Mesendoderm (in vitro differentiated cells): ENCODE measurements at regions not wholly inside any gene's neighbourhood (a gene's known extent, or its start where the extent isn't known, plus 50 kb on each side); places are given as distances from the start of the nearest gene placed in this dataset. TPM values are rescaled to one million over a fixed set of nuclear protein-coding genes. Genes with fewer than 3 reads are reported as not detected.

ENCODE experiments used
- DNase-seq: peaks from one replicate; pipeline ENCODE4 v3.0.0; 2013
- H2AK5ac ChIP-seq: 2 replicates; pipeline ENCODE4 v1.6.1; 2013; ENCODE audit warnings: low read length, inconsistent platforms
- H2BK120ac ChIP-seq: 2 replicates; pipeline ENCODE4 v1.6.1; 2013; ENCODE audit warnings: low read depth, mild to moderate bottlenecking, low read length, moderate library complexity, mixed read lengths
- H2BK15ac ChIP-seq: replicated peaks from 2 replicates; pipeline ENCODE4 v1.6.1; 2013; ENCODE audit warnings: low read depth, mild to moderate bottlenecking, moderate library complexity
- H2BK5ac ChIP-seq: 2 replicates; pipeline ENCODE4 v1.6.1; 2013; ENCODE audit warnings: low read length, inconsistent platforms
- H3K18ac ChIP-seq: 2 replicates; pipeline ENCODE4 v1.6.1; 2013; ENCODE audit warnings: mild to moderate bottlenecking, low read length, mixed read lengths
- H3K23ac ChIP-seq: one replicate; pipeline ENCODE4 v1.6.1; 2013; ENCODE audit warnings: low read length
- H3K27ac ChIP-seq: 2 replicates; pipeline ENCODE4 v1.5.1; 2013; ENCODE audit warnings: low read depth, mild to moderate bottlenecking, inconsistent platforms, low read length, moderate library complexity
- H3K27me3 ChIP-seq: 2 replicates; pipeline ENCODE4 v1.6.1; 2013; ENCODE audit warnings: low read length, control low read depth, mild to moderate bottlenecking, inconsistent platforms; ENCODE audit not compliant: insufficient read depth, poor library complexity
- H3K36me3 ChIP-seq: 2 replicates; pipeline ENCODE4 v1.6.1; 2013; ENCODE audit warnings: low read length, inconsistent platforms; ENCODE audit not compliant: control insufficient read depth, insufficient read depth
- H3K4ac ChIP-seq: one replicate; pipeline ENCODE4 v1.6.1; 2013; ENCODE audit warnings: low read depth, mild to moderate bottlenecking, low read length, moderate library complexity
- H3K4me1 ChIP-seq: 2 replicates; pipeline ENCODE4 v1.6.1; 2013; ENCODE audit warnings: low read depth, low read length, inconsistent platforms; ENCODE audit not compliant: control insufficient read depth
- H3K4me2 ChIP-seq: 2 replicates; pipeline ENCODE4 v1.6.1; 2013; ENCODE audit warnings: low read length
- H3K4me3 ChIP-seq: 2 replicates; pipeline ENCODE4 v1.5.1; 2013; ENCODE audit warnings: mild to moderate bottlenecking, low read length
- H3K56ac ChIP-seq: one replicate; pipeline ENCODE4 v1.6.1; 2013; ENCODE audit warnings: low read length
- H3K79me1 ChIP-seq: 2 replicates; pipeline ENCODE4 v1.6.1; 2013; ENCODE audit warnings: low read length, inconsistent platforms
- H3K79me2 ChIP-seq: 2 replicates; pipeline ENCODE4 v1.6.1; 2013; ENCODE audit warnings: mild to moderate bottlenecking, low read length; ENCODE audit not compliant: control insufficient read depth, insufficient read depth
- H3K9ac ChIP-seq: 2 replicates; pipeline ENCODE4 v1.6.1; 2013; ENCODE audit warnings: low read length, inconsistent platforms
- H4K5ac ChIP-seq: one replicate; pipeline ENCODE4 v1.6.1; 2013; ENCODE audit warnings: low read length
- H4K8ac ChIP-seq: one replicate; pipeline ENCODE4 v1.6.1; 2013; ENCODE audit warnings: low read depth, mild to moderate bottlenecking, control low read depth, low read length, moderate library complexity
- WGBS: extraction: QIAGEN DNeasy Blood & Tissue Kit; methylation state at CpG from one replicate; pipeline ENCODE4 v1.1.7; 2013; ENCODE audit warnings: low lambda C conversion rate, missing lambda C conversion rate; ENCODE audit not compliant: insufficient coverage; ENCODE audit errors: extremely low coverage; 5-methylcytosine and 5-hydroxymethylcytosine counted together
- small RNA-seq: library from polyadenylated mRNA; stranded (forward); fragments of <200 nt; extraction: miRNeasy Mini kit (QIAGEN cat#:217004); gene quantifications from one replicate; pipeline ENCODE3, GENCODE V24; 2013; ENCODE audit not compliant: insufficient read depth

DNA sequence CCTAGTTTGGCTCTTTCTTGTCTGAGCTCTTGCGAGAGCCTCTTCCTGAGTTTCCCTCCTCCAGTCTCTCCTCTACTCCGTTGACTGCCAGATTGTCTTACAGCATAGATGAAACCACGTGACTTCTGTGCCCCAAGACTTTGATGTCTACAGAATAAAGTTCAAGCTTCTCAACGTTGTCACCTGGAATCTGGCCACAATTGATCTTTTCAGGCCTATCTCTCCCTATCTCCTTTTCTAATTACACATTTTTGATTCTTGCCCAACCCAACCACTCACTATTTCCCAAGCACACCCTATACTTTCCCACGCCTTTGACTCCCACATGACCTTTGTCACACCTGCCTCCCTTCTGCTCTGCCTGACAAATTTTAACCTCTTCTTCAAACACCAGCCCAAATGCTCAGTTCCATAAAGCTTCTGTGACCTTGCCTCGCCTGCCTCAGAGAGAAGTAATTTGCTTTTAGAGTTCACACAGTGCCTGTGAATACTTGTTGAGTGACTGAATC is 52.4 kb upstream of the PMFBP1 start:
- no peak overlapping the region for H4K8ac ChIP-seq
- no peak overlapping the region for H4K5ac ChIP-seq
- no peak overlapping the region for H3K4me2 ChIP-seq
- H3K56ac ChIP-seq = no peak overlapping the region
- H2BK15ac ChIP-seq = no peak overlapping the region
- H3K9ac ChIP-seq = no peak overlapping the region
- no peak overlapping the region for H2BK120ac ChIP-seq
- H3K79me1 ChIP-seq = no peaks in the 10 kb centered on the region
- no peaks in the 10 kb centered on the region for H3K79me2 ChIP-seq
- H3K18ac ChIP-seq = no peak overlapping the region
- no peak for DNase-seq
- H3K4me3 ChIP-seq = no peak overlapping the region
- H3K36me3 ChIP-seq = no peaks in the 10 kb centered on the region
- no peaks in the 10 kb centered on the region for H3K27me3 ChIP-seq
- WGBS = no CpG with 5 or more reads among the region's 6 CpGs
- no peak overlapping the region for H3K4ac ChIP-seq
- no peak overlapping the region for H3K27ac ChIP-seq
- H3K23ac ChIP-seq = no peak overlapping the region
- no peaks in the 10 kb centered on the region for H3K4me1 ChIP-seq
- H2AK5ac ChIP-seq = no peak overlapping the region
- no peak overlapping the region for H2BK5ac ChIP-seq

- Histone ChIP-seq H2AK5ac (no peak overlapping the region), H4K8ac (no peak overlapping the region), H3K27ac (no peak overlapping the region), H3K4me1 (no peaks in the 10 kb centered on the region), H3K79me2 (no peaks in the 10 kb centered on the region), H3K4me2 (no peak overlapping the region), H3K4ac (no peak overlapping the region), H3K27me3 (no peaks in the 10 kb centered on the region), H2BK5ac (no peak overlapping the region), H3K56ac (no peak overlapping the region), H3K4me3 (no peak overlapping the region), H3K23ac (no peak overlapping the region), H3K18ac (no peak overlapping the region), H2BK15ac (no peak overlapping the region), H3K36me3 (no peaks in the 10 kb centered on the region), H4K5ac (no peak overlapping the region), H2BK120ac (no peak overlapping the region), H3K79me1 (no peaks in the 10 kb centered on the region), H3K9ac (no peak overlapping the region)
- no CpG with 5 or more reads among the region's 2 CpGs for WGBS
- DNase-seq = no peak
These were observed 50.5 kb upstream of the PMFBP1 start for GRCh38 chr16:72222503-72222902.

Small RNA genes lying in the stretch of these regions (small RNA-seq; reads per million reads assigned to genes)
- gene RF00026 (not detected), gene RNU7-90P (not detected)
